HG03103 (cell line): ENCODE measurements at regions not wholly inside any gene's neighbourhood (a gene's known extent, or its start where the extent isn't known, plus 50 kb on each side); places are given as distances from the start of the nearest gene placed in this dataset.

ENCODE experiments used
- ATAC-seq: cut with Tn5 transposase; IDR thresholded peaks from one replicate; pipeline ENCODE4 v1.9.1; 2021; ENCODE audit warnings: low read depth; ENCODE audit not compliant: unreplicated experiment

- no peak for ATAC-seq
These were observed 516.7 kb upstream of the B3GALT2 start for GRCh38 chr1:193703121-193703520.

GRCh38 chr1:193701759-193702158, 515.3 kb upstream of the B3GALT2 start:
- no peak for ATAC-seq

GRCh38 chr1:193700710-193701355, 514.4 kb upstream of the B3GALT2 start:
- ATAC-seq, result no peak

GRCh38 chr1:193699261-193699660, 512.8 kb upstream of the B3GALT2 start:
- no peak for ATAC-seq

- no peak for ATAC-seq
These were observed 511.4 kb upstream of the B3GALT2 start for GRCh38 chr1:193697776-193698175.

GRCh38 chr1:193697115-193697762, 510.8 kb upstream of the B3GALT2 start:
- no peak for ATAC-seq

GRCh38 chr1:193694741-193695140, 508.3 kb upstream of the B3GALT2 start:
- ATAC-seq, result no peak

- ATAC-seq, result no peak
These were observed 499.6 kb upstream of the B3GALT2 start for GRCh38 chr1:193685986-193686385.

- no peak for ATAC-seq
These were observed 495.0 kb upstream of the B3GALT2 start for GRCh38 chr1:193681422-193681821.

GRCh38 chr1:193680924-193681316, 494.5 kb upstream of the B3GALT2 start:
- ATAC-seq, result no peak

GRCh38 chr1:193680247-193680923, 494.0 kb upstream of the B3GALT2 start:
- ATAC-seq, result no peak

- ATAC-seq, result no peak
These were observed 491.5 kb upstream of the B3GALT2 start for GRCh38 chr1:193677874-193678273.

GRCh38 chr1:193676996-193677549, 490.7 kb upstream of the B3GALT2 start:
- no peak for ATAC-seq

GRCh38 chr1:193674292-193674944, 488.0 kb upstream of the B3GALT2 start:
- ATAC-seq, result no peak

GRCh38 chr1:193666485-193667083, 480.2 kb upstream of the B3GALT2 start:
- no peak for ATAC-seq

GRCh38 chr1:193663965-193664364, 477.6 kb upstream of the B3GALT2 start:
- ATAC-seq, result no peak

GRCh38 chr1:193662030-193662429, 475.6 kb upstream of the B3GALT2 start:
- no peak for ATAC-seq

GRCh38 chr1:193661385-193661784, 475.0 kb upstream of the B3GALT2 start:
- ATAC-seq, result no peak

GRCh38 chr1:193660428-193660827, 474.0 kb upstream of the B3GALT2 start:
- ATAC-seq, result no peak

GRCh38 chr1:193658691-193659090, 472.3 kb upstream of the B3GALT2 start:
- no peak for ATAC-seq

- ATAC-seq, result no peak
These were observed 471.7 kb upstream of the B3GALT2 start for GRCh38 chr1:193658081-193658480.
